Activated CD4-positive, alpha-beta T cell treated with anti-CD3 and anti-CD28 coated beads, Interleukin-2, amount 10 ng/mL, durations not matched to agents 24 days and 14 days (primary cell): ENCODE measurements at regions not wholly inside any gene's neighbourhood (a gene's known extent, or its start where the extent isn't known, plus 50 kb on each side); places are given as distances from the start of the nearest gene placed in this dataset.

Experiments used
- DNase-seq: peaks from one replicate; pipeline ENCODE4 v3.0.0; 2022
- H3K27ac Mint-ChIP-seq: one replicate; pipeline ENCODE4 v1.8.0; 2022; ENCODE audit warnings: mild to moderate bottlenecking, mixed read lengths
- H3K27me3 Mint-ChIP-seq: one replicate; pipeline ENCODE4 v1.8.0; 2022; ENCODE audit warnings: mixed read lengths
- H3K36me3 Mint-ChIP-seq: one replicate; pipeline ENCODE4 v1.8.0; 2022; ENCODE audit warnings: low read depth, mild to moderate bottlenecking, mixed read lengths
- H3K4me1 Mint-ChIP-seq: one replicate; pipeline ENCODE4 v1.8.0; 2021; ENCODE audit warnings: mixed read lengths
- H3K4me3 Mint-ChIP-seq: one replicate; pipeline ENCODE4 v1.8.0; 2022; ENCODE audit warnings: mild to moderate bottlenecking, moderate library complexity, mixed read lengths
- H3K9me3 Mint-ChIP-seq: one replicate; pipeline ENCODE4 v1.8.0; 2021; ENCODE audit warnings: mixed read lengths
- intact Hi-C: fragments of 100-400 bp; cut with micrococcal nuclease; formaldehyde crosslinking; loops from one replicate; pipeline ENCODE4 v1.15.1; 2023

DNA sequence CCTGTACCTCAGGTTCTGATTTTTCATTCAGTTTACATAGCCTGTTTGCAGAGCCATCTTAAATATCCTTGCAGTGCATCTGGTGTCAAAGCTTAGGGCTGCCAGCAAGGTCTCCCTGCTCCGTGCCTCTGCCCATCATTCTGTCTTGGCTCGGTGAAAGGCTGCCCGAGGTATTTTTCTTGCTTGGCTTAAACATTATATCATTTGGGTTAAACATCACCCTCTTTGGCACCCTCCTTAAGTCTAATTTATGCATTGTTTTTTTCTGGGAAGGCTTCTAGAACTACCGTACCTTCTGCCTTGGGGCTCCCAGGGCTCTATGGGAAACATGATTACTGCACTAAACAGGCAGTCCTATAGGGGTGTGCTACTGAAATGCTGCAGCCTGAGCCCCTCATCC lies 158.6 kb upstream of the CELF4 start:
- H3K4me1 Mint-ChIP-seq: no peaks in the 10 kb centered on the region
- H3K36me3 Mint-ChIP-seq: no peaks in the 10 kb centered on the region
- intact Hi-C loops: no loop called here
- H3K9me3 Mint-ChIP-seq: no peaks in the 10 kb centered on the region
- H3K27ac Mint-ChIP-seq: no peak overlapping the region
- no peak for DNase-seq
- no peak overlapping the region for H3K4me3 Mint-ChIP-seq
- no peaks in the 10 kb centered on the region for H3K27me3 Mint-ChIP-seq

DNA sequence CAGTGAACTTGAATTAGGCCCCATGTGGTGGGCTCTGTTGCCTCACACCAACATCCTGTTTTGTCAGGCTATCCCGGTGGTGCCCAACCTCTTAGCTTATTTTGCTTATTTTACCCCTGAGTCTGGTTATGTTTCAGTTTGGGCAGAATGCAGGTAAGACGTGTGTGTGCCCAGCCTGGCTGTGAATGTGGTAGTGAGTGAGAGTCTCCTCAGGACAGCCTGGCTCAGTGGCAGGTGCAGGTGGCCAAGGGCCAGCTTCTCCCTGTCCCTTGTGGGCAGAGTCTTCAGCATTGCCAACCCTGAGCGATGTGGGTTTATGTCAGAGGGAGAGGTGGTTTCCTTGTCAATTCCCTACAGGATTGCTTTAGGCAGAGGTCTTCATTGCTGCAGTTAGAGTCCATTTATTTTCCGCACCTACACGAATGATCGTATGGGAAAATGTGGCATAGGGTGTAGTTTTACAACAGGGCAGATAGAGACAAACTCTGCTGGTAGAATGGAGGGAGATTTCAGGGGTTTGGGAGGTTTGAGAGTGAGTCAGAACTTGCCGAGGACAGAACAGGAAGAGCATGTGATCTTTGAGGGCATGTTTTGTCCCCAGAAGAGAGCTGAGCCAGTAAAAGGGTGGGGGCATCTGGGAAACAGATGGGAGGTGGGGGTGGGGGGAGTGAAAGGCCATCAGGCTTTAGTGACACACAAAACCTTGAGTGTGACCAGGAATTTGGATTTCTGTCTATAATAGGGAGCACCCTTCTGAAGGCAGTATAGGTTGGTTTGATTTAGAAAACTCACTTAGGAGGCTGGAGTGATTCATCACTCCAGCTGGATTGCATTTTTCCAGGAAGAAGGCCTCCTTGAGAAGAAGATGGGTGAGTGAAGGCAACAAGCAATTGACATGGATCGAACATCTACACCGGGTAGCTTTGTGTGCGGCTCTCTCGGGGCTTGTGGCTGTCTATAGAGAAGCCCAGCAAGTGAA lies 156.2 kb upstream of the CELF4 start:
- H3K27ac Mint-ChIP-seq: no peak overlapping the region

DNA sequence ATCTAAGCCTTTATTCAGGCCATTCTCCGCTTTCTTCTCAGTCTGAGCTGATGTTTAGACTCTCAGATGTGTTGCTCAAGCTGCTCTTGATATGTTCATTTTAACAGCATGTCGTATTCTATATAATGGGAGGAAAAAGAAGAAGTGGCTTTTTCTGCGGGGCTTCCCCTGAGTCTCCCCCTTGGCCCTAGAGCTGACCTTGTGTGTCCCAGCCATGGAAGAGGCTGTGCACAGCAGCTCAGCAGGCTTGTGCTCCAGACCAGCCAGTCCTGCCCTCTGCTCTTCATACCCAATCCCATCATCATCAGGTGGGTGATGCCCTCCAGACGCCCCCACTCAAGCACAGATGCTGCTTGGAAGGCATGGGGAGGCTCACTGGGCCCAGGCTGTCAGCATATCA lies 155.1 kb upstream of the CELF4 start:
- H3K9me3 Mint-ChIP-seq: no peaks in the 10 kb centered on the region
- H3K27ac Mint-ChIP-seq: no peak overlapping the region
- no peaks in the 10 kb centered on the region for H3K27me3 Mint-ChIP-seq
- no peak overlapping the region for H3K4me3 Mint-ChIP-seq
- H3K36me3 Mint-ChIP-seq: no peaks in the 10 kb centered on the region
- DNase-seq: no peak
- H3K4me1 Mint-ChIP-seq: no peaks in the 10 kb centered on the region
- intact Hi-C loops: no loop called here

More for the DNA sequence above, 156.2 kb upstream of the CELF4 start:
- Mint-ChIP-seq H3K36me3 (no peaks in the 10 kb centered on the region), H3K4me1 (no peaks in the 10 kb centered on the region), H3K9me3 (no peaks in the 10 kb centered on the region), H3K27me3 (no peaks in the 10 kb centered on the region), H3K4me3 (no peak overlapping the region)
- no peak for DNase-seq
- intact Hi-C loops: no loop called here

DNA sequence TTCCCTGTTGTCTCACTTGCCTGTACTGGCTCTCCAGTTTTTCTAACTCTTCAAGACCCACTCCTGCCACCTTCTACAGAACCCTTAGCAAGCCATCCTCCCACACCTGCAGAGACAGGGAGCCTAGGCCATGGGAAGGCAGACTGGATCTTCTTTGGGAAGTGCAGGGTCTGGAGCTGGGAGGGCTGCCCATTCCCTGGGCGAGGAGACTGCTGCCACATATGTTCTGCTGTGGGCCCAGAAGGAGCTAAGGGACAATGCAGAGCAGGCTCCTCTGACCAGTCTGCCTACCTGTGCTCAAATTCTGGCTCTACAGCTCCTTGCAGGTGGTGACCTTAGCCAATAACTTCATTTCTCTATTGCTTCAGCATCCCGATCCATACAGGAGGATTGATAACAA lies 152.1 kb upstream of the CELF4 start:
- DNase-seq: no peak
- Mint-ChIP-seq H3K4me3 (no peak overlapping the region), H3K4me1 (no peaks in the 10 kb centered on the region), H3K27me3 (no peaks in the 10 kb centered on the region), H3K9me3 (no peaks in the 10 kb centered on the region), H3K36me3 (no peaks in the 10 kb centered on the region), H3K27ac (no peak overlapping the region)
- intact Hi-C loops: no loop called here

DNA sequence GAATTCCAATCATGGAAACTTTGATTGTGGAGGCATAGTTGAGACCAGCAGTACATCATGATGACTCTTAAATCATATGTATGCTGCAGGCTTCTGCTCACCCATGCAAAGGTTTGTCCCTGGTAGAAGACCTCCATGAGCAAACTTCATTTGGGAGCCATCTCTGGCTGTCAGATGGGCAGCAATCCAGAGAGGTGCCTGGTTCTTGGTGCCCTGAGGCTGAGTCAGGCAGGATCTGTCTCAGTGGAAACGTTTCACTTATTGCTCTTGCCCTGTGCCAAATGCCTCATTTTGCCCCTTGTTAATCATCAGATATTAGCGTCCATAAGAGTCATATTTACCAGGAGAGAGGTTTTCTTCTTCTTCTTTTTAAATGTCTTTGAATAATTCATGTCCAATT lies 151.5 kb upstream of the CELF4 start:
- Mint-ChIP-seq H3K4me3 (no peak overlapping the region), H3K27me3 (no peaks in the 10 kb centered on the region), H3K27ac (no peak overlapping the region), H3K36me3 (no peaks in the 10 kb centered on the region), H3K9me3 (no peaks in the 10 kb centered on the region), H3K4me1 (no peaks in the 10 kb centered on the region)
- DNase-seq: no peak
- intact Hi-C loops: no loop called here

DNA sequence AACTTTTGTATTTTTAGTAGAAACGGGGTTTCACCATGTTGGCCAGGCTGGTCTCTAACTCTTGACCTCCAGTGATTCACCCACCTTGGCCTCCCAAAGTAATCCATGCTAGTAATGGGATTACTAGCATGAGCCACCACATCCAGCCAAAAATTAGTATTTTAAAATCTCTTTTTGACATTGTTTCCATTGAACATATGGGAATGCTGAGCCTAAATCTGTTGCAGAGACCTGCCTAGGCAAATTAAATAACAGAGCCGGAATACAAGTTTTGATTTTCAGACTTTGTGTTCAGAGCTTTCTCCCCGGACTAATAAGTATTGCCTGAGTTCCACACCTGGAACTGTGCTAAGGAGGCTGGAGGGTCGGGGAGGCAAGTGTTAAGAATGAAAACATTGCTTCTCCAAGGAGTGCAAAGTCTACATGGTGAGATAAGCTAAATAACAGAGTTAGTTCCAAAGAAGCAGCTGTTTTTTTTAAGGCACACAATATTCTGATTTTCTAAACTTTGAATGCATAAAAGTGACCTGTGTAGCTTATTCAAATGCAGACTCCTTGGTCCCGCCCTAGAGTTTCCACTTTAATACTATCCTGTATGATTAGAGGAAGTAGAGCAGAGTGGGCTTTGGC lies 150.6 kb upstream of the CELF4 start:
- no peak overlapping the region for H3K27ac Mint-ChIP-seq
- intact Hi-C loops: no loop called here
- H3K9me3 Mint-ChIP-seq: no peaks in the 10 kb centered on the region
- H3K36me3 Mint-ChIP-seq: no peaks in the 10 kb centered on the region
- no peaks in the 10 kb centered on the region for H3K27me3 Mint-ChIP-seq
- H3K4me3 Mint-ChIP-seq: no peak overlapping the region
- H3K4me1 Mint-ChIP-seq: no peaks in the 10 kb centered on the region
- DNase-seq: no peak

DNA sequence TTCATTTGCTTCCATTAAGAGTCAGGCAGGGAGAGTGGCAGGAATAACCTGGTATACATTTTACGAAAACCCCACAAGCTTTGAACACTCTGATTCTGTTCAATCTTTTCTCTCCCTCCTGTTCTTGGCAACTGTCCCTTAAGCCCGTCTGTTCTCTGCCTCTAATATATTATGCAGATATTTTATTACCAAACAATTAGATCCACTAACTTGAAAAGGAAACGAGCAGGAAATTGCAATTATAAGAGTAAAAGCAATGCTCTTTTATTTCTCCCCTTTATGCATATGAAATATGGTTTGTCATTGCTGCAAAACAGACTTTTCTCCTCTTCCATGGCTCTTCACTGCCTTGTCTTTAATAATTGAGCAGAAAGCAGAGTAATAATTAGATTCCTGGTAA lies 149.1 kb upstream of the CELF4 start:
- no peak overlapping the region for H3K4me3 Mint-ChIP-seq
- intact Hi-C loops: no loop called here
- no peaks in the 10 kb centered on the region for H3K4me1 Mint-ChIP-seq
- DNase-seq: no peak
- H3K27me3 Mint-ChIP-seq: no peaks in the 10 kb centered on the region
- no peaks in the 10 kb centered on the region for H3K9me3 Mint-ChIP-seq
- no peak overlapping the region for H3K27ac Mint-ChIP-seq
- H3K36me3 Mint-ChIP-seq: no peaks in the 10 kb centered on the region

DNA sequence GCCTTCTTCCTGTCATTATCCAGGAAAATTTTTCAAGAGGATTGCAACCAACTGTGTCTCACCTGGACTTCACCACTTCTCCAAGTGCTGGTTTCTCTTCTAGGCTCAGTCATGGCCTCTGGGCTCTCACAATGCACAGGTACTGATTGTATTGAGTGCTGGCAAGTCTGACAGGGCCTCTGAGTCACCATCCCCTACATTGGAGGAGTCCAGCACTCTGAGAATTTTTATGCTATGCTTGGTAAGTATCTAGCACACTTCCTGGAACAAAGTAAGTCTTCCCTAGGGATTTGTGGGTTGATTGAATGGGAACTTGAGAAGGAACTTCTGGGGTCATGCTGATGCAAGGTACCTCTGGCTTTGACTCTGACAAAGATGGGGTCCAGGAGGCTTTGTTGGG lies 147.2 kb upstream of the CELF4 start:
- Mint-ChIP-seq H3K9me3 (no peaks in the 10 kb centered on the region), H3K4me3 (no peak overlapping the region), H3K36me3 (no peaks in the 10 kb centered on the region), H3K27ac (no peak overlapping the region), H3K27me3 (no peaks in the 10 kb centered on the region), H3K4me1 (no peaks in the 10 kb centered on the region)
- DNase-seq: no peak
- intact Hi-C loops: no loop called here

DNA sequence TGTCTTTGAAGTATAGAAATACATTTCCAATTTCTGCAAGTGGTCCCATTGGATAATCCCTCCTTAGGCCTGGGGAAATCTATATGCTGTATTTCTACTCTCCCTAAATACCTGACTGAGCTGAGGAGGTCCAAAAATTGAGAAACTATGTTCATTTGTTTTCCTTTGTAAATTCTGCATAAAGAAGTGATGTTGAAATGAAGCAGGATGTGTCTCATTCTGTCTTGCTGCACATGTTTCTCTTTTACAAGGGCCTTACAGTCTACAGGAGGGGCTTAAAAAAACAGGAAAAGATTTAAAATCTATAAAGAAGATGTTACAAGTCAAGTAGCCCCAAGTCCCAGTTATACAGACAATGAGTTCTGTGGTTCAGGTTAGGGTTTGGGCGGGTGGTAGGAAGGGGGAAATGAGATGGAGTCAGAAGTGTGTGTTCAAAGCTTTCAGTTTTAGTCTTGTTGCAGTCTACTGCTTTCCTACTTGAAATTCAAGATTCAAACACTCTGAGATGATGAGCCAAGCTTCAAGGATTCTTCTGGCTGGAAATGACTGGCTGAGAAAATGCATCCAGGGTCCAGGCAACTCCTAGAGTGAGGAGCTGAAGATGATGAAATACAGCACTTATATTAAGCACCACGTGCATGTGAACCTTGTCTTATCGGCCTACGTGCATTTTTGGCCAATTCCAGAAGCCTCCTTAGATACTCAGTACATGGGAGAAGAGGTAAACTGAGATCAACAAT lies 146.3 kb upstream of the CELF4 start:
- no peaks in the 10 kb centered on the region for H3K4me1 Mint-ChIP-seq
- no peak overlapping the region for H3K27ac Mint-ChIP-seq
- H3K27me3 Mint-ChIP-seq: no peaks in the 10 kb centered on the region
- DNase-seq: no peak
- no peak overlapping the region for H3K4me3 Mint-ChIP-seq
- H3K36me3 Mint-ChIP-seq: no peaks in the 10 kb centered on the region
- intact Hi-C loops: no loop called here
- H3K9me3 Mint-ChIP-seq: no peaks in the 10 kb centered on the region

DNA sequence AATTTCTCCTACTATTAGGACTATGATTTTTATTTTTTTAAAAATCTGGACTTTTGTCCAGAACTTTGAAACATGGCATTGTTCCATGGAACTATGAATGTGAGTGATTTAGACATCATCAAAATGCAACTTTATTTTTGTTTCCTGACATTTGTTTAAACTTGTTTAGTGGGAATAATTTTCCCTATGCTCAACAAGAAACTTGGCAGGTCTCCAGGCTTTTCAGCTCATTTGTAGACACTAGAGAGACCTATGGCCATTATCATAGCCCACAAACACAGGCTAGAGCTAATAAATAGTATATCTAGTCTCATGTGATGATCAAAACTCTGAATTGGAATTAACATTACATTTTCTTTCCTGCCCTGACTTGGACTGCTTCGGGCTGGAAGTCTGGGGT lies 145.1 kb upstream of the CELF4 start:
- Mint-ChIP-seq H3K4me3 (no peak overlapping the region), H3K36me3 (no peaks in the 10 kb centered on the region), H3K27ac (no peak overlapping the region), H3K4me1 (no peaks in the 10 kb centered on the region), H3K27me3 (no peaks in the 10 kb centered on the region), H3K9me3 (no peaks in the 10 kb centered on the region)
- intact Hi-C loops: no loop called here
- DNase-seq: no peak

DNA sequence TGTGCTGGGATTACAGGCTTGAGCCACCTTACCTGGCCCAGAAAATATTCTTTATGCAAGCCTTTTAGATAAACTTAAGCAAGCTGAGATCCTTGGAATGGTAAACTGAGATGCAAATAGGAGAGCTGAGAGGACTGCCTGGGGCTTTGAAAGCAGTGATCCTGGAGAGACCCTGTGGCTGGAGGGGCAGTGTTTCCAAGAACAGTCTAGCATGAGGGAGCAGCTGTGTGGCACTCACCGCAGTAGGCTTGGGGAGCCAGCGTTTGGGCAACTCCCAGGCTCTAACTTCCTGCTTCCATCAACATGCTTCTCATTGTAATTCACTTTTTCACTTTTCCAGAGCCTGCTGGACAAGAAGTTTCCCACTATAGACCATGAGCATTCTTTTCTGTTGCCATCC lies 144.1 kb upstream of the CELF4 start:
- Mint-ChIP-seq H3K9me3 (no peaks in the 10 kb centered on the region), H3K4me3 (no peak overlapping the region), H3K36me3 (no peaks in the 10 kb centered on the region), H3K27me3 (no peaks in the 10 kb centered on the region), H3K4me1 (no peaks in the 10 kb centered on the region), H3K27ac (no peak overlapping the region)
- DNase-seq: no peak
- intact Hi-C loops: no loop called here

DNA sequence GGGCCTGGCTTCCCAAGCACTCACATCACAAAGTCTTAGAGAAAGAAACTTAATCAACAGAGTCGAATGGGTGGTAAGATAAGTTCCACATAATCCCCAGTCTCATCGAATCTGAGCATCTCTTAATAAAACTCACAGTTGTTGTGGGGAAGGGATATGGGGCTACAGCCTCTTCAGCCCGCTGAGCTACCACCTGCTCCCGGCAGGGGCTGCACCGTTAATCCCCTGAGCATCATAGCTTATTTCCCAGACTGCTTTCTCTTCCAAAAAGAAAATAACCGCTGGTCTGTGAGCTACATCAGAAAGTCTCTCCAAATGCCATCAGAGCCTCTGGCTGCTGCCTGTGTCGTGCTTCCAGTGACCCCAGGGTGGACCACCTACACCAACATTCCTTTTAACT lies 139.4 kb upstream of the CELF4 start:
- Mint-ChIP-seq H3K27me3 (no peaks in the 10 kb centered on the region), H3K4me1 (no peaks in the 10 kb centered on the region), H3K27ac (no peak overlapping the region), H3K36me3 (no peaks in the 10 kb centered on the region), H3K9me3 (no peaks in the 10 kb centered on the region), H3K4me3 (no peak overlapping the region)
- DNase-seq: no peak
- intact Hi-C loops: no loop called here

DNA sequence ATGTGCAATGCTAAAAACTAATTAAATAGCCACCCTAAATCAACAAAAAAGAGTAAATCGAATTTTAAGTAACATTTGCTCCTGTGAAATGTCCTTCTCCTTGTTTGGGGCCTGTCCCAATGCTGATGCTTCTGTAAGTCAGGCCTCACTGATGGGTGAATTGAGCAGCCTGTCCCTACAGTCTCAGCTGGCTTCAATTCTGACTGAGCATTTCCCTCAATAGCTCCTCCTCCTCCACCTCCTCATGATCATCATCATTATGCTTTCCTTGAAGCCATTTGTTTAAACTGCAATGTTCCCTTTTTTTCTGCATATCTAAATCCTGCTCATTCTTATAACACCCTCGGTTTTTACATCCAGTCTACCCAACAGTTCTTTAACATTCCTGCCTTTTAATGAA lies 137.2 kb upstream of the CELF4 start:
- no peaks in the 10 kb centered on the region for H3K4me1 Mint-ChIP-seq
- no peak overlapping the region for H3K27ac Mint-ChIP-seq
- H3K9me3 Mint-ChIP-seq: no peaks in the 10 kb centered on the region
- H3K27me3 Mint-ChIP-seq: no peaks in the 10 kb centered on the region
- DNase-seq: no peak
- H3K4me3 Mint-ChIP-seq: no peak overlapping the region
- H3K36me3 Mint-ChIP-seq: no peaks in the 10 kb centered on the region
- intact Hi-C loops: no loop called here

DNA sequence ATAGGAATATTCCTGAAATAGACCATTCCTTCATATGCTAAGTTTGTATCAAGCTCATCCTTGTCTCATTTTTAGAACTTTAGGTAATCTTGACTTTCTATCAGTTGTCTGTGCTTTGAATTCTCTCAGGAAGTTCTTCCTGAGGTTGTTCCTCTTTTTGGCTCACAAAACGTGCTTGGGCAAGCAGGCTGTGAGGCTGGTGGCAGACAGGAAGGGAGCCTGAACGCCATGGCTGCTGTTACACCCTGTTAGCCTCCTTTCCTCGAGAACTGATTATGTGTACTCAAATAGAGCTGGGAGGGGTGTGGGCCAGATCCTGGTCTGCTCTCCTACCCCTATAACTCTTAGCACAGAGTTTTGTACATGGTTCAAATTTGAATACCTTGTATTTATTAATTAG lies 136.4 kb upstream of the CELF4 start:
- H3K4me3 Mint-ChIP-seq: no peak overlapping the region
- H3K27ac Mint-ChIP-seq: no peak overlapping the region
- no peaks in the 10 kb centered on the region for H3K4me1 Mint-ChIP-seq
- H3K9me3 Mint-ChIP-seq: no peaks in the 10 kb centered on the region
- H3K36me3 Mint-ChIP-seq: no peaks in the 10 kb centered on the region
- intact Hi-C loops: no loop called here
- no peaks in the 10 kb centered on the region for H3K27me3 Mint-ChIP-seq
- DNase-seq: no peak
